Testis (tissue), 2 donors: ENCODE measurements at regions not wholly inside any gene's neighbourhood (a gene's known extent, or its start where the extent isn't known, plus 50 kb on each side); places are given as distances from the start of the nearest gene placed in this dataset.

Experiments
- POLR2A ChIP-seq: fragments of 450-650 bp; IDR thresholded peaks from one replicate; pipeline ENCODE4 v1.6.1; 2017; ENCODE audit warnings: antibody characterized with exemption, mild to moderate bottlenecking, moderate library complexity
- TF ChIP-seq, protein P1 (sequence below), 3 experiments: fragments of 450-650 bp in 2 of 3; fragments of 200-600 bp in 1 of 3; sonication (generic) in 1 of 3; IDR thresholded peaks; one replicate each; pipeline ENCODE4 v1.5.1; 2016 to 2019; ENCODE audit warnings: antibody characterized with exemption in 3 of 3, mild to moderate bottlenecking in 2 of 3, moderate library complexity in 1 of 3

GRCh38 chr16:79263425-79263824 is 337.1 kb downstream of the MAF start:
- TF ChIP-seq, protein P1, sequence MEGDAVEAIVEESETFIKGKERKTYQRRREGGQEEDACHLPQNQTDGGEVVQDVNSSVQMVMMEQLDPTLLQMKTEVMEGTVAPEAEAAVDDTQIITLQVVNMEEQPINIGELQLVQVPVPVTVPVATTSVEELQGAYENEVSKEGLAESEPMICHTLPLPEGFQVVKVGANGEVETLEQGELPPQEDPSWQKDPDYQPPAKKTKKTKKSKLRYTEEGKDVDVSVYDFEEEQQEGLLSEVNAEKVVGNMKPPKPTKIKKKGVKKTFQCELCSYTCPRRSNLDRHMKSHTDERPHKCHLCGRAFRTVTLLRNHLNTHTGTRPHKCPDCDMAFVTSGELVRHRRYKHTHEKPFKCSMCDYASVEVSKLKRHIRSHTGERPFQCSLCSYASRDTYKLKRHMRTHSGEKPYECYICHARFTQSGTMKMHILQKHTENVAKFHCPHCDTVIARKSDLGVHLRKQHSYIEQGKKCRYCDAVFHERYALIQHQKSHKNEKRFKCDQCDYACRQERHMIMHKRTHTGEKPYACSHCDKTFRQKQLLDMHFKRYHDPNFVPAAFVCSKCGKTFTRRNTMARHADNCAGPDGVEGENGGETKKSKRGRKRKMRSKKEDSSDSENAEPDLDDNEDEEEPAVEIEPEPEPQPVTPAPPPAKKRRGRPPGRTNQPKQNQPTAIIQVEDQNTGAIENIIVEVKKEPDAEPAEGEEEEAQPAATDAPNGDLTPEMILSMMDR (IDR thresholded peaks at IDR 0.05), result no peak
- no peak for TF ChIP-seq POLR2A
